OCI-LY1 (cell line): ENCODE measurements at regions not wholly inside any gene's neighbourhood (a gene's known extent, or its start where the extent isn't known, plus 50 kb on each side); places are given as distances from the start of the nearest gene placed in this dataset.

ENCODE experiments used
- EZH2 ChIP-seq: fragments of 200-600 bp; sonication (generic), shearing (Covaris generic); IDR thresholded peaks from 2 replicates; pipeline ENCODE4 v1.8.0; 2017; ENCODE audit warnings: borderline replicate concordance, mixed run types, mild to moderate bottlenecking, antibody characterized with exemption, low read length, moderate library complexity, mixed read lengths
- TF ChIP-seq, protein P1 (sequence below): fragments of 200-600 bp; sonication (generic), shearing (Covaris generic); IDR thresholded peaks from 2 replicates; pipeline ENCODE4 v1.5.1; 2017; ENCODE audit warnings: mild to moderate bottlenecking, antibody characterized with exemption, low read length, moderate library complexity, mixed read lengths

- TF ChIP-seq, protein P1, sequence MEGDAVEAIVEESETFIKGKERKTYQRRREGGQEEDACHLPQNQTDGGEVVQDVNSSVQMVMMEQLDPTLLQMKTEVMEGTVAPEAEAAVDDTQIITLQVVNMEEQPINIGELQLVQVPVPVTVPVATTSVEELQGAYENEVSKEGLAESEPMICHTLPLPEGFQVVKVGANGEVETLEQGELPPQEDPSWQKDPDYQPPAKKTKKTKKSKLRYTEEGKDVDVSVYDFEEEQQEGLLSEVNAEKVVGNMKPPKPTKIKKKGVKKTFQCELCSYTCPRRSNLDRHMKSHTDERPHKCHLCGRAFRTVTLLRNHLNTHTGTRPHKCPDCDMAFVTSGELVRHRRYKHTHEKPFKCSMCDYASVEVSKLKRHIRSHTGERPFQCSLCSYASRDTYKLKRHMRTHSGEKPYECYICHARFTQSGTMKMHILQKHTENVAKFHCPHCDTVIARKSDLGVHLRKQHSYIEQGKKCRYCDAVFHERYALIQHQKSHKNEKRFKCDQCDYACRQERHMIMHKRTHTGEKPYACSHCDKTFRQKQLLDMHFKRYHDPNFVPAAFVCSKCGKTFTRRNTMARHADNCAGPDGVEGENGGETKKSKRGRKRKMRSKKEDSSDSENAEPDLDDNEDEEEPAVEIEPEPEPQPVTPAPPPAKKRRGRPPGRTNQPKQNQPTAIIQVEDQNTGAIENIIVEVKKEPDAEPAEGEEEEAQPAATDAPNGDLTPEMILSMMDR: no peak
- no peak for TF ChIP-seq EZH2
These were observed 73.4 kb downstream of the CDCA7 start for GRCh38 chr2:173427887-173428668.
